HG03103 (cell line): ENCODE measurements at regions not wholly inside any gene's neighbourhood (a gene's known extent, or its start where the extent isn't known, plus 50 kb on each side); places are given as distances from the start of the nearest gene placed in this dataset.
"Not testable (repeated sequence)": the region's sequence is repeated elsewhere in the genome, so short reads cannot be mapped to it uniquely, and the experiment has no call there.

ENCODE experiments used
- ATAC-seq: cut with Tn5 transposase; IDR thresholded peaks from one replicate; pipeline ENCODE4 v1.9.1; 2021; ENCODE audit warnings: low read depth; ENCODE audit not compliant: unreplicated experiment

GRCh38 chr7:112668561-112668960, 121.6 kb downstream of the TMEM168 start:
- ATAC-seq: no peak

GRCh38 chr7:112669306-112669705, 120.9 kb downstream of the TMEM168 start:
- ATAC-seq: no peak

GRCh38 chr7:112670193-112670592, 120.0 kb downstream of the TMEM168 start:
- ATAC-seq: no peak

GRCh38 chr7:112678626-112679025, 111.6 kb downstream of the TMEM168 start:
- ATAC-seq: no peak

- ATAC-seq: not testable (repeated sequence)
Observed at GRCh38 chr7:112689466-112690177, 100.6 kb downstream of the TMEM168 start.

- no peak for ATAC-seq
Observed at GRCh38 chr7:112692333-112692732, 97.9 kb downstream of the TMEM168 start.

- ATAC-seq: not testable (repeated sequence)
Observed at GRCh38 chr7:112697211-112697610, 93.0 kb downstream of the TMEM168 start.

- ATAC-seq: no peak
Observed at GRCh38 chr7:112699725-112700513, 90.3 kb downstream of the TMEM168 start.

GRCh38 chr7:112701456-112701855, 88.7 kb downstream of the TMEM168 start:
- no peak for ATAC-seq

GRCh38 chr7:112707655-112708054, 82.5 kb downstream of the TMEM168 start:
- ATAC-seq: peak; percentile 48

GRCh38 chr7:112708236-112708635, 82.0 kb downstream of the TMEM168 start:
- ATAC-seq: no peak
